Skeletal muscle satellite cell (primary cell): ENCODE measurements at regions not wholly inside any gene's neighbourhood (a gene's known extent, or its start where the extent isn't known, plus 50 kb on each side); places are given as distances from the start of the nearest gene placed in this dataset.

ENCODE experiments used
- H3K27me3 ChIP-seq: 2 replicates; pipeline ENCODE4 v1.7.0; 2013; ENCODE audit warnings: low read length; ENCODE audit not compliant: control insufficient read depth, insufficient read depth
- H3K36me3 ChIP-seq: 2 replicates; pipeline ENCODE4 v1.7.0; 2013; ENCODE audit warnings: mild to moderate bottlenecking, control low read depth, low read length; ENCODE audit not compliant: insufficient read depth
- H3K4me1 ChIP-seq: 2 replicates; pipeline ENCODE4 v1.7.0; 2013; ENCODE audit warnings: low read length; ENCODE audit not compliant: control insufficient read depth, insufficient read depth
- H3K4me2 ChIP-seq: 2 replicates; pipeline ENCODE4 v1.7.0; 2013; ENCODE audit warnings: mild to moderate bottlenecking, low read length
- H3K4me3 ChIP-seq: 2 replicates; pipeline ENCODE4 v1.7.0; 2013; ENCODE audit warnings: low read length
- H3K9ac ChIP-seq: 2 replicates; pipeline ENCODE4 v1.7.0; 2013; ENCODE audit warnings: mild to moderate bottlenecking, low read depth, low read length, moderate library complexity
- H3K9me3 ChIP-seq: replicated peaks from 2 replicates; pipeline ENCODE4 v1.7.0; 2013; ENCODE audit warnings: mild to moderate bottlenecking, control low read depth, low read length

DNA sequence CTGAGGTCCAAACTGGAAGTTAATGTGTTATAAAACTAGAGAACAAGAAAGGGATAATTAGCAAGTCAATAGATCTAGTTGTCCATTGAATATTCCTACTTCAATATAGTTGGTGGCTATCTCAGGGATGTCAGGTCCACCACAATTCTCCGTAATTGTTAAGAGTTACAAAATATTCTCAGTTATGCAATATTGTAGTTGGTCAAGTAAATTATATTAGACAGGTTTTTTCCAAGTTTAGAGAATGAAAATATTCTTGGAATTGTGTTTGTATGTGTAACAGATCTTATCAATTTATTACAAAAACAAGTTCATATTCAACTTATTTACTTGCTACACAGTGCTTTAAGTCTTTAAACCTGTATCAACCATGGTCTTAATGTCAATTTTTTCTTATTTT, 547.4 kb downstream of the SPRY1 start:
- peaks cover 17% of the 10 kb centered on the region for H3K4me1 ChIP-seq
- no peak overlapping the region for H3K4me3 ChIP-seq
- H3K36me3 ChIP-seq: no peaks in the 10 kb centered on the region
- H3K27me3 ChIP-seq: no peaks in the 10 kb centered on the region
- no peak overlapping the region for H3K9ac ChIP-seq
- no peaks in the 10 kb centered on the region for H3K9me3 ChIP-seq
- H3K4me2 ChIP-seq: no peak overlapping the region

DNA sequence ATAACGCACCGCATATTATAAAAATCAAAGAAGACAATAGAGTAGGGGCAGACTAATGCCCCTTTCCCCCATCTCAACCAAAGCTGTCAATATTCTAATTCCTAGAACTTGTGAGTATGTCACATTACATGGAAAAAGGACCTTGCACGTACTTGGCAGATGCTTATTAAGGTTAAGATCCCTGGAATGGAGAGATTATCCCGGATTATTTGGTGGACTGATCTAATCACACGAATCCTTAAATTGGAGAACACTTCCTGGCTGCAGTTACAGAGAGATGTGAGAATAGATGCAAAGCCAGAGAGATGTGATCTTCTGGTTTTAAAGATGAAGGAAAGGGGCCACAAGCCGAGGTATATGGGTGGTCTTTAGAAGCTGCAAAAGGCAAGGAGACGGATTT, 548.7 kb downstream of the SPRY1 start:
- H3K4me1 ChIP-seq: peaks cover 9% of the 10 kb centered on the region
- no peaks in the 10 kb centered on the region for H3K36me3 ChIP-seq
- H3K9ac ChIP-seq: no peak overlapping the region
- H3K9me3 ChIP-seq: no peaks in the 10 kb centered on the region
- no peak overlapping the region for H3K4me2 ChIP-seq
- no peak overlapping the region for H3K4me3 ChIP-seq
- no peaks in the 10 kb centered on the region for H3K27me3 ChIP-seq

DNA sequence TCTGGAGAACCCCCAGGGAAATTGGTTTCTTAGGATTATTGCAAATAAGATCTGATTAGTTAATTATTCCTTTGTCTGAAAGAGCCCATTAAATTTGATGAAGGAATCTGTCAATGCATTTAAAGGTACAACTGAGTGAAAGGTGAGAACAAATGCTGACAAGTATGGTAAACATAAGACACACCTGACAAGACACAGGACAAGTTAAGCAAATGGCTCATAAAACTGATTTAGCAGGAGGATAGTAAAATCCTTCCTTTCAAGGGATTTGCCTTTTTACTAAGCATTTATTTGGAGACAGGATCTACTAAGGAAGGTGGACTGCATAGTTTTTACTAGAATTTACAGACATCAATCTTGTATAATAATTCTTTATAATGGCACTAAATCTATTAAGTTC, 553.9 kb downstream of the SPRY1 start:
- Histone ChIP-seq H3K27me3 (no peaks in the 10 kb centered on the region), H3K36me3 (no peaks in the 10 kb centered on the region), H3K9me3 (no peaks in the 10 kb centered on the region)

DNA sequence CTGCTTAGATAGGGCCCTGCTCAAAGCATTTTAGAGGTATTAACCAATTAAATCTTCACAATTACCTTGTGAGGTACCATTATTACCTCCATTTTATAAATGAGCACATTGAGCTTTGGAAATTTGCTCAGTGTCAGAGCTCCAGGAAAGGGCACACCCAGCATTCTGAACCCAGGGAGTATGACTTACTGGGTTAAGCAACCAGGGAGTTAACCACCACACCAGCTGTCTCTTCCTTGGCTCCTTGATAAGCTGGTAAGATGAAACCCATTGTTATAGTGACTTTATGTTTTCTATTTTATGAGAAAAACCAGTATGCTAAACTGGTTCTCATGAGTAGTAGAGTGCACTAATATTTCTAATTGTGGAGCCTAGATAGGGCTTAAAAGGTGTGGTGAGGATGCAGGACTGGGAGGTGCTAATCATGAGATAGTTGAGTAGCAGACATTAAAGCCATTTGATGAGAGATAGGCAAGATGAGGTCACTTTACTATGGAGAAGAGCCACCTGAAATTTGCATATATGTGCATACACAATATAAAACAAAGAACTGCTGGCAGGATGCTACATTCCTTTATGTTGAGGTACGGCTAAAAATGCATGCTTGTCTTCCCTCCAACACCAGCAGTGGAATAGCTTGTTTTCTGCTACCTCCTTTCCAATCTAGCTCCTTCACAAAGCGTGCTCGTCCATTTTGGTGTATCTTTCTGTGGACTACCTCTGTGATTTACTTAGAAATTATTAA, 556.1 kb downstream of the SPRY1 start:
- Histone ChIP-seq H3K27me3 (no peaks in the 10 kb centered on the region), H3K36me3 (no peaks in the 10 kb centered on the region), H3K4me3 (no peak overlapping the region), H3K4me2 (peak overlapping the region; percentile 63), H3K9ac (no peak overlapping the region), H3K4me1 (peaks cover 19% of the 10 kb centered on the region), H3K9me3 (no peaks in the 10 kb centered on the region)

More for the DNA sequence above, 553.9 kb downstream of the SPRY1 start:
- Histone ChIP-seq H3K4me1 (peaks cover 19% of the 10 kb centered on the region), H3K4me2 (no peak overlapping the region), H3K4me3 (no peak overlapping the region), H3K9ac (no peak overlapping the region)

DNA sequence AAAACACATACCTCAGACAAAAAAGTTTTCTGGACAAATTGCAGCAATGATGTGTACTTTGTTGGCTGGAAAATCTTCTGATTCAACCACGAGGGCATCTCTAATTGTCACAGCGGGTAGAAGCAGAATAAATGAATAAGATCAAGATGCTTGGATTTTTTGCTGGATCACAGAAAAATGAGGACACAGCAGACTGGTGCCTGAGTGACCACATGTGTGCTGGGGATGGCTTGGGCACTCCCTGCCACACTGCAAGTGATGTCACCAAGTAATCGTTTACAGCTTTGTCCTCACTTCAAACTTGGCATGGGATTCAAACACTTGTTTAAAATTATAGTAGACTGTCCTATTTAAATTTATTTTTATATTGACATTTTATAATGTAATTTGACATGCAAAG, 557.0 kb downstream of the SPRY1 start:
- no peaks in the 10 kb centered on the region for H3K36me3 ChIP-seq

DNA sequence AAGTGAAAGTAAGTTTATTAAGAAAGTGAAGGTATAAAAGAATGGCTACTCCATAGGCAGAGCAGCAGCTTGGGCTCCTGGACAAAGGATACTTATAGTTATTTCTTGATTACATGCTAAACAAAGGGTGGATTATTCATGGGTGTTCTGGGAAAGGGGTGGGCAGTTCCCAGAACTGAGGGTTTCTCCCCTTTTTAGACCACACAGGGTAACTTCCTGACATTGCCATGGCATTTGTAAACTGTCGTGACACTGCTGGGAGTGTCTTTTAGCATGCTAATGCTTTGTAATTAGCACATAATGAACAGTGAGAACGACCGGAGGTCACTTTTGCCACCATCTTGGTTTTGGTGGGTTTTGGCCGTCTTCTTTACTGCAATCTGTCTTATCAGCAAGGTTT, 557.6 kb downstream of the SPRY1 start:
- Histone ChIP-seq H3K9ac (no peak overlapping the region), H3K4me2 (peak overlapping the region; percentile 63), H3K4me1 (peaks cover 19% of the 10 kb centered on the region), H3K9me3 (no peaks in the 10 kb centered on the region), H3K27me3 (no peaks in the 10 kb centered on the region), H3K36me3 (no peaks in the 10 kb centered on the region), H3K4me3 (peak overlapping the region; percentile 27)

More for the DNA sequence above, 557.0 kb downstream of the SPRY1 start:
- H3K4me1 ChIP-seq: peaks cover 19% of the 10 kb centered on the region
- no peaks in the 10 kb centered on the region for H3K27me3 ChIP-seq
- H3K9ac ChIP-seq: peak overlapping the region; percentile 7
- H3K9me3 ChIP-seq: no peaks in the 10 kb centered on the region
- peak overlapping the region; percentile 63 for H3K4me2 ChIP-seq
- H3K4me3 ChIP-seq: no peak overlapping the region

DNA sequence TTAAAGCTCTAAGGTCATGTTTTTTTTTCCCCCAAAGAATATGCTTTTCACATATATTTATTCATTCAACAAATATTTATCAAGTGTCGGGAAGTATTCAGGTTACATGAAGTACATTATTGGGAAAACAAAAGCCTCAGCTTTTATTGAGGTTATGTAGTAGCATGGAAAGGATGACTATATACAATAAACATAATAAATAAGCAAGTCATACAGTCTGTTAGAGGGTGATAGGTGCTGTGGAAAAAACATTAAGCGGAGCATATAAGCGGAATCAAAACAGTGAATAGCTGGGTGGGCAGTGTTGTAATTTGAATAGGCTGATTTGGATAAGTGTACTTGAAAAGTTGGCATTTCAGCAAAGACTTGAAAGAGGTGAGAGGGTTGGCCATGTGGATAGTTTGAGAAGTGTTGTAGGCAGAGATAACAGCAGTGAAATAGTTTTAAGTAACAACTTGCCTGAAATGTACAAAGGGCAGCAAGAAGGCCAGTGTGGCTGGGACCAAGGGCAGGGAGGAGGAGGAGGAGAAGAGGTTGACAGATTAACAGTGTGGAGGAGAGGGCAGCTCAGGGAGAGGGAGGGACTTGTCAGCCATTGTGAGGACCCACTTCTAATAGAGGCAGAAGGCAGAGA, 558.7 kb downstream of the SPRY1 start:
- no peaks in the 10 kb centered on the region for H3K27me3 ChIP-seq
- no peak overlapping the region for H3K4me3 ChIP-seq
- no peaks in the 10 kb centered on the region for H3K36me3 ChIP-seq
- H3K4me1 ChIP-seq: peaks cover 19% of the 10 kb centered on the region
- no peaks in the 10 kb centered on the region for H3K9me3 ChIP-seq
- H3K4me2 ChIP-seq: no peak overlapping the region
- H3K9ac ChIP-seq: no peak overlapping the region

DNA sequence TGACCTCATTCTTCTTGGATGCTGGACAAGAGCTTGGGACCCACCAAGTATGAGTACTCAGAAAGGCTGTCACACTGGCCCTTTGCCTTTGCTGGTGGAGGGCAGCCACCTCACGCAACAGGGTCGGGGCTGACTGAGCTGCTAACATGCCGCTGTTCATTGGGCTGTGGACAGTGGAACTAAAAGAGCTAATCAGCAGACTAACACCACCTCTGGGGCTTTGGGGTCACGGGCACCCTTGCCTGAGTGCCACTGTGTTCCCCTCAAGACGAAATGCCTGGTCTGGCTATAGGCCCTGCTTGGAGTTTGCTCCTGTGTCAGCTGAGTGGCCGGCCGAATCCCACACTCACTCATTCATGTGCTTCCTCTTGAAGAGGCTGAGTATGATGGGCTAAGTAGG, 559.6 kb downstream of the SPRY1 start:
- no peak overlapping the region for H3K4me2 ChIP-seq
- H3K36me3 ChIP-seq: no peaks in the 10 kb centered on the region
- no peak overlapping the region for H3K9ac ChIP-seq
- peaks cover 19% of the 10 kb centered on the region for H3K4me1 ChIP-seq
- H3K9me3 ChIP-seq: no peaks in the 10 kb centered on the region
- H3K27me3 ChIP-seq: no peaks in the 10 kb centered on the region
- H3K4me3 ChIP-seq: no peak overlapping the region

DNA sequence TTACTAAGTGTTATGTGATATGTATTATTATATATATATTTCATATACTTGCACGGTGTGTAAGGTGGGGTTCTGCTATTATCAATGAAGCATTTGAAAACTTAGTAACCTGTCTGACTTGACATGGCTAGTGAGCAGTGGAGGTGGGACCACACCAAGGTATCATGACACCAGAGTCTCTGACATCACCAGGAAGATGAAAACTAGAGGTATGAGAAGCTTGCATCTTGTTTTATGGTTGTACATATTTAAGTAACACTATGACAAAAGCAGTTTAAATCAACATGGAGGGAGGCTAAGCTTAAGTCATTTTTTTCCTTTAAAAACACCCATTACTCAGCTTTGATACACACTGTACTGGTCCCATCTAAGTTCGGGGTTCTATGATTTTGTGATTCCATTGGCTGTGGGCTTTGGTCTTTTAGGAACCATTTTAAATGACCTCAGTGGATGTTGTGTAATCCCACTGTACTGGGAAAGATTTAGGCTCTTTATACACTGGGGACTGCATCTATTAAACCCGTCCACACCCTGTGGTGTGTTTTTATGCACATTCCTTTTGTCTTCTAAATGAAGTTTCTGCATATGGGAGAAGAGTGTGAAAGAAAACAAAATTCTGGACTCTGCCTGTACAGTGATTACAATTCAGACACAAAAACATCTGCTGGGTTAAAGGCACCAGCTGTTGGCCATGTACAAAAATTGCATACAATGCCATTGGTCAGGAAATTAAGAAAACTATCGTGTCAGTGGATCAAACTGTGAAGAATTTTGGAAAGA, 570.6 kb downstream of the SPRY1 start:
- H3K27me3 ChIP-seq: no peaks in the 10 kb centered on the region
- H3K9ac ChIP-seq: no peak overlapping the region
- H3K4me2 ChIP-seq: no peak overlapping the region
- no peaks in the 10 kb centered on the region for H3K4me1 ChIP-seq
- no peaks in the 10 kb centered on the region for H3K9me3 ChIP-seq
- H3K36me3 ChIP-seq: no peaks in the 10 kb centered on the region
- H3K4me3 ChIP-seq: no peak overlapping the region

DNA sequence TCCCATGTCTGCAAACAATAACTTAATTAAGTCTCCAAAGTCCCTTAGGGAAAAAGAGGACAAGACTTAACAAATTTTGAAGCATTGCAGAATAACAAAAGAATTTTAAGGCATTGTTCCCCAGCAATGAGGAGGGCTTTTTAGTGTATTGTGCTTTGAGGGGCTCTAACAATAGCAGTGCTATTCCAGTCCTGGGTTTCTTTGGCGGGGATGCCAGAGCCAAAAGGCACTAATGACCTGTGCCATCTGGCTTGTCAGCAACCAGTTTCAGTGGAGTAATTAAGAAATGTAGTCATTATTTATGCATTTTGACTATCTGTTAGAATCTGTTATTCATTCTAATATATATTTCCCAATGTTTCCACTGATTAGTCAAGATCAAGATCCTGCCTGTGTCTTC, 575.4 kb downstream of the SPRY1 start:
- H3K9ac ChIP-seq: no peak overlapping the region

DNA sequence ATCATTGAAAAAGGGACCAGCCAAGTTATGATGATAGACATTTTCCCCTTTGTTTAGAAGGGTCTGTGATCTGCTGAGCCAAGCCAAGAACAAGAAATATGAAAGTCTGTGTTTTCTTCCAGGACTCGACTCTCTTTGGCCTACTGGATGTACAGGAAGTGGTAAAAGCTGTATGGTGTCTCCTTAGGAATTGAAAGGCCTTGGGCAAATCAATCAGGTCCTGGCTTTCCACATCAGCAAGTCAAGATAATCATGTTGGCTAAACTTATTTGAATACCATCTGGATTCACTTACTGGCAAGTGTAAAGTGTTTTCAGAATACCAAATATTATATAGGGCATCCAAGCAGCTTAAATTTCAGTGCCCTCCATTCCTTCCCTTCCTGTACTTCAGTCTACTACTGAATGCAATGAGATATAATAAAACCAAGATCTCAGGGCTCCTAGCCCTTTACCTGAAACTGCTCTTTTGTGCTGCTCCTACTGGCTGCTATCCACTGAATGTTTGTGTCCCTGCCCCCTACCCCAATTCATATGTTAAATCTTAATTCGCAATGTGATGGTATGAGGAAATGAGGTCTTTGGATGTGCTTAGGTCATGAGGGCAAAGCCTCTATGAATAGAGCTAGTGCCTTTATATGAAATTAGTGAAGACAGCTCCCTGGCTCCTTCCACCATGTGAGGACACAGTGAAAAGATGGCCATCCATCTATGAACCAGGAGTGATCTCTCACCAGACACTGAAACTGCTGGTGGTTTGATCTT, 578.0 kb downstream of the SPRY1 start:
- no peak overlapping the region for H3K4me2 ChIP-seq
- H3K9ac ChIP-seq: no peak overlapping the region
- peaks cover 4% of the 10 kb centered on the region for H3K9me3 ChIP-seq
- no peaks in the 10 kb centered on the region for H3K27me3 ChIP-seq
- no peak overlapping the region for H3K4me3 ChIP-seq
- H3K4me1 ChIP-seq: no peaks in the 10 kb centered on the region
- H3K36me3 ChIP-seq: no peaks in the 10 kb centered on the region

More for the DNA sequence above, 575.4 kb downstream of the SPRY1 start:
- H3K4me1 ChIP-seq: no peaks in the 10 kb centered on the region
- H3K9me3 ChIP-seq: no peaks in the 10 kb centered on the region
- no peaks in the 10 kb centered on the region for H3K27me3 ChIP-seq
- no peak overlapping the region for H3K4me2 ChIP-seq
- H3K4me3 ChIP-seq: no peak overlapping the region
- H3K36me3 ChIP-seq: no peaks in the 10 kb centered on the region
